K562 (cell line): ENCODE measurements at regions not wholly inside any gene's neighbourhood (a gene's known extent, or its start where the extent isn't known, plus 50 kb on each side); places are given as distances from the start of the nearest gene placed in this dataset.

Source experiments
- ARID1B ChIP-seq: fragments of 450-650 bp; IDR thresholded peaks from 2 replicates; pipeline ENCODE4 v1.6.1; 2016; ENCODE audit warnings: antibody characterized with exemption, mild to moderate bottlenecking, inconsistent platforms
- FOXP1 ChIP-seq: sonication (generic); formaldehyde crosslinking; IDR thresholded peaks from 2 replicates; pipeline ENCODE4 v1.8.0; 2022; ENCODE audit warnings: mild to moderate bottlenecking, missing genetic modification reagents
- HSF4 ChIP-seq: fragments of 250-450 bp; sonication (Bioruptor Pico); IDR thresholded peaks from 2 replicates; pipeline ENCODE4 v2.1.2; 2022; ENCODE audit warnings: mild to moderate bottlenecking, moderate library complexity, borderline replicate concordance
- NCOA1 ChIP-seq: fragments of 450-650 bp; IDR thresholded peaks from 2 replicates; pipeline ENCODE4 v1.6.1; 2016; ENCODE audit warnings: low read depth
- POLR2AphosphoS5 ChIP-seq: IDR thresholded peaks from 2 replicates; pipeline ENCODE4 v1.6.1; 2011; ENCODE audit warnings: mild to moderate bottlenecking, low read depth, low read length, moderate library complexity; ENCODE audit not compliant: control insufficient read depth, insufficient read depth
- RERE ChIP-seq: sonication (generic); formaldehyde crosslinking; IDR thresholded peaks from 2 replicates; pipeline ENCODE4 v1.8.0; 2023; ENCODE audit warnings: missing genetic modification reagents, mild to moderate bottlenecking, borderline replicate concordance
- SMAD2 ChIP-seq: fragments of 150-350 bp; IDR thresholded peaks from 2 replicates; pipeline ENCODE4 v1.6.1; 2014; ENCODE audit warnings: low read depth, mild to moderate bottlenecking, low read length
- SOX6 ChIP-seq: fragments of 450-650 bp; IDR thresholded peaks from 2 replicates; pipeline ENCODE4 v1.6.1; 2014; ENCODE audit warnings: mild to moderate bottlenecking
- VEZF1 ChIP-seq: fragments of 200-800 bp; sonication (Bioruptor generic); IDR thresholded peaks from 2 replicates; pipeline ENCODE4 v1.6.1; 2017; ENCODE audit warnings: missing genetic modification characterization, missing compliant biosample characterization
- XRCC3 ChIP-seq: fragments of 450-650 bp; IDR thresholded peaks from 2 replicates; pipeline ENCODE4 v1.6.1; 2017; ENCODE audit warnings: mild to moderate bottlenecking, moderate library complexity
- ZBTB9 ChIP-seq: fragments of 450-650 bp; formaldehyde crosslinking; IDR thresholded peaks from 2 replicates; pipeline ENCODE4 v1.4.0; 2020; ENCODE audit warnings: mild to moderate bottlenecking, moderate library complexity
- ZNF696 ChIP-seq: fragments of 250-450 bp; sonication (Bioruptor Pico); conservative IDR thresholded peaks from 2 replicates; pipeline ENCODE4 v1.4.0; 2020; ENCODE audit warnings: mild to moderate bottlenecking, moderate library complexity
- ZNF76 ChIP-seq: fragments of 250-450 bp; sonication (Bioruptor Pico); IDR thresholded peaks from 2 replicates; pipeline ENCODE4 v1.4.0; 2020; ENCODE audit warnings: mild to moderate bottlenecking, moderate library complexity, borderline replicate concordance
- ZNF785 ChIP-seq: fragments of 250-450 bp; sonication (Bioruptor Pico); IDR thresholded peaks from 2 replicates; pipeline ENCODE4 v1.4.0; 2020; ENCODE audit warnings: mild to moderate bottlenecking
- TF ChIP-seq, protein P1 (sequence below), 2 experiments: IDR thresholded peaks; 2 replicates each; pipeline ENCODE4 v1.6.1; 2011; ENCODE audit warnings: borderline replicate concordance in 1 of 2, control low read depth in 1 of 2, low read depth in 1 of 2, low read length in 1 of 2, mild to moderate bottlenecking in 1 of 2, mixed read lengths in 1 of 2, moderate library complexity in 1 of 2; ENCODE audit not compliant: insufficient read depth in 1 of 2, insufficient read length in 1 of 2, poor library complexity in 1 of 2, severe bottlenecking in 1 of 2; ENCODE audit errors: extremely low read depth in 1 of 2
- TF ChIP-seq, protein P2 (sequence below): fragments of 250-450 bp; sonication (Bioruptor Pico); IDR thresholded peaks from 2 replicates; pipeline ENCODE4 v1.4.0; 2020; ENCODE audit warnings: borderline replicate concordance
- TF ChIP-seq, protein P3 (sequence below): sonication (generic); IDR thresholded peaks from 2 replicates; pipeline ENCODE4 v1.6.1; 2016

GRCh38 chrX:149114874-149115273 lies 390.2 kb downstream of the IDS start (continued):
- TF ChIP-seq, protein P1, sequence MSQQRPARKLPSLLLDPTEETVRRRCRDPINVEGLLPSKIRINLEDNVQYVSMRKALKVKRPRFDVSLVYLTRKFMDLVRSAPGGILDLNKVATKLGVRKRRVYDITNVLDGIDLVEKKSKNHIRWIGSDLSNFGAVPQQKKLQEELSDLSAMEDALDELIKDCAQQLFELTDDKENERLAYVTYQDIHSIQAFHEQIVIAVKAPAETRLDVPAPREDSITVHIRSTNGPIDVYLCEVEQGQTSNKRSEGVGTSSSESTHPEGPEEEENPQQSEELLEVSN (IDR thresholded peaks at IDR 0.05; ENCODE audit: borderline replicate concordance in 1 of 2, extremely low read depth in 1 of 2, insufficient read depth in 1 of 2, insufficient read length in 1 of 2, low read depth in 1 of 2, low read length in 1 of 2, poor library complexity in 1 of 2, severe bottlenecking in 1 of 2): no peak
- TF ChIP-seq SMAD2: no peak
- TF ChIP-seq, protein P2, sequence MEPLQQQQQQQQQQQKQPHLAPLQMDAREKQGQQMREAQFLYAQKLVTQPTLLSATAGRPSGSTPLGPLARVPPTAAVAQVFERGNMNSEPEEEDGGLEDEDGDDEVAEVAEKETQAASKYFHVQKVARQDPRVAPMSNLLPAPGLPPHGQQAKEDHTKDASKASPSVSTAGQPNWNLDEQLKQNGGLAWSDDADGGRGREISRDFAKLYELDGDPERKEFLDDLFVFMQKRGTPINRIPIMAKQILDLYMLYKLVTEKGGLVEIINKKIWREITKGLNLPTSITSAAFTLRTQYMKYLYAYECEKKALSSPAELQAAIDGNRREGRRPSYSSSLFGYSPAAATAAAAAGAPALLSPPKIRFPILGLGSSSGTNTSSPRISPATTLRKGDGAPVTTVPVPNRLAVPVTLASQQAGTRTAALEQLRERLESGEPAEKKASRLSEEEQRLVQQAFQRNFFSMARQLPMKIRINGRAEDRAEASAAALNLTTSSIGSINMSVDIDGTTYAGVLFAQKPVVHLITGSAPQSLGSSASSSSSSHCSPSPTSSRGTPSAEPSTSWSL (CRISPR knock-in tag): no peak
- TF ChIP-seq XRCC3: no peak
- TF ChIP-seq, protein P3, sequence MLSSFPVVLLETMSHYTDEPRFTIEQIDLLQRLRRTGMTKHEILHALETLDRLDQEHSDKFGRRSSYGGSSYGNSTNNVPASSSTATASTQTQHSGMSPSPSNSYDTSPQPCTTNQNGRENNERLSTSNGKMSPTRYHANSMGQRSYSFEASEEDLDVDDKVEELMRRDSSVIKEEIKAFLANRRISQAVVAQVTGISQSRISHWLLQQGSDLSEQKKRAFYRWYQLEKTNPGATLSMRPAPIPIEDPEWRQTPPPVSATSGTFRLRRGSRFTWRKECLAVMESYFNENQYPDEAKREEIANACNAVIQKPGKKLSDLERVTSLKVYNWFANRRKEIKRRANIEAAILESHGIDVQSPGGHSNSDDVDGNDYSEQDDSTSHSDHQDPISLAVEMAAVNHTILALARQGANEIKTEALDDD: no peak
- TF ChIP-seq NCOA1: no peak
- TF ChIP-seq ZNF76 (CRISPR knock-in tag): no peak
- no peak for TF ChIP-seq ZBTB9 (CRISPR knock-in tag)
- TF ChIP-seq VEZF1: no peak
- no peak for TF ChIP-seq ZNF696 (CRISPR knock-in tag)
- TF ChIP-seq ARID1B: no peak
- no peak for TF ChIP-seq POLR2AphosphoS5
- no peak for TF ChIP-seq ZNF785 (CRISPR knock-in tag)
- no peak for TF ChIP-seq FOXP1 (CRISPR knock-in tag)
- TF ChIP-seq RERE: no peak
- TF ChIP-seq SOX6: no peak
- TF ChIP-seq HSF4 (CRISPR knock-in tag): no peak
